Mammary epithelial cell (primary cell): ENCODE measurements at regions not wholly inside any gene's neighbourhood (a gene's known extent, or its start where the extent isn't known, plus 50 kb on each side); places are given as distances from the start of the nearest gene placed in this dataset.

ENCODE experiments used
- EZH2 ChIP-seq: IDR thresholded peaks from 2 replicates; pipeline ENCODE4 v1.6.1; 2012; ENCODE audit warnings: low read length, inconsistent platforms, borderline replicate concordance
- TF ChIP-seq, protein P1 (sequence below), 2 donors: IDR thresholded peaks in 1 of 2; conservative IDR thresholded peaks in 1 of 2; 2 replicates each; pipeline ENCODE4 v1.5.1; 2011 to 2012; ENCODE audit warnings: inconsistent platforms in 2 of 2, low read length in 2 of 2, mild to moderate bottlenecking in 2 of 2, control low read depth in 1 of 2, low read depth in 1 of 2; ENCODE audit not compliant: insufficient read depth in 1 of 2; ENCODE audit errors: extremely low read depth in 1 of 2

DNA sequence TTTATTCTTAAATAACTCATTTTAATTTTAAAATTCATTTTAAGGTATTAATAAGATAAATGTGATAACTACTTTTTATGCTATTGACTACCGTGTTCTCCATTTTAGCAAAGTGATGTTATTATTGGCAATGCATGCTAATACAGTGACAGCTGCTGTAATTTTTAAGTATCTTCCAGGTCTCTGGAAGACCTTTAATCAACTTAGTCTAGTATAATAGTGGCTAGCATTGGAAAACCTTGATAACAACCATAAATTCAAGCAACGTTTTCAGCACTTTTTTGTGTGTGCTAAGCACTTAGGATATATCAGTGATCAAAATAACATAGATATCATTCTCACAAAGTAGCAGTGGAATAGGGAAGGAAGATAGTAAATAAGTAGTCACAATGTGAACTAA lies 230.9 kb upstream of the MAGI2 start:
- TF ChIP-seq, protein P1, sequence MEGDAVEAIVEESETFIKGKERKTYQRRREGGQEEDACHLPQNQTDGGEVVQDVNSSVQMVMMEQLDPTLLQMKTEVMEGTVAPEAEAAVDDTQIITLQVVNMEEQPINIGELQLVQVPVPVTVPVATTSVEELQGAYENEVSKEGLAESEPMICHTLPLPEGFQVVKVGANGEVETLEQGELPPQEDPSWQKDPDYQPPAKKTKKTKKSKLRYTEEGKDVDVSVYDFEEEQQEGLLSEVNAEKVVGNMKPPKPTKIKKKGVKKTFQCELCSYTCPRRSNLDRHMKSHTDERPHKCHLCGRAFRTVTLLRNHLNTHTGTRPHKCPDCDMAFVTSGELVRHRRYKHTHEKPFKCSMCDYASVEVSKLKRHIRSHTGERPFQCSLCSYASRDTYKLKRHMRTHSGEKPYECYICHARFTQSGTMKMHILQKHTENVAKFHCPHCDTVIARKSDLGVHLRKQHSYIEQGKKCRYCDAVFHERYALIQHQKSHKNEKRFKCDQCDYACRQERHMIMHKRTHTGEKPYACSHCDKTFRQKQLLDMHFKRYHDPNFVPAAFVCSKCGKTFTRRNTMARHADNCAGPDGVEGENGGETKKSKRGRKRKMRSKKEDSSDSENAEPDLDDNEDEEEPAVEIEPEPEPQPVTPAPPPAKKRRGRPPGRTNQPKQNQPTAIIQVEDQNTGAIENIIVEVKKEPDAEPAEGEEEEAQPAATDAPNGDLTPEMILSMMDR (conservative IDR thresholded peaks at IDR 0.05 in 1 of 2, IDR thresholded peaks at IDR 0.05 in 1 of 2; ENCODE audit: extremely low read depth in 1 of 2, insufficient read depth in 1 of 2, low read depth in 1 of 2, low read length in 2 of 2) = no peak
- TF ChIP-seq EZH2 = no peak
